ENCODE measurements at regions not wholly inside any gene's neighbourhood (a gene's known extent, or its start where the extent isn't known, plus 50 kb on each side); places are given as distances from the start of the nearest gene placed in this dataset.
"Not testable (repeated sequence)": the region's sequence is repeated elsewhere in the genome, so short reads cannot be mapped to it uniquely, and the experiment has no call there.

GRCh38 chr10:4230036-4230435 is 445.0 kb upstream of the KLF6 start:
- Histone ChIP-seq H3K9me3 (ENCODE audit: low read length) (peaks cover 2% of the 10 kb centered on the region), H3K36me3 (ENCODE audit: insufficient read depth, low read length) (no peaks in the 10 kb centered on the region), H3K4me3 (ENCODE audit: low read length) (no peak overlapping the region), H3K27me3 (ENCODE audit: insufficient read depth, low read length) (no peaks in the 10 kb centered on the region), H3K4me1 (ENCODE audit: insufficient read depth, low read length) (no peaks in the 10 kb centered on the region), H2AFZ (ENCODE audit: low read depth, low read length) (no peak overlapping the region)

GRCh38 chr10:4229106-4229505 is 444.1 kb upstream of the KLF6 start:
- Histone ChIP-seq H3K9me3 (ENCODE audit: low read length) (peaks cover 2% of the 10 kb centered on the region), H3K4me3 (ENCODE audit: low read length) (no peak overlapping the region), H3K27me3 (ENCODE audit: insufficient read depth, low read length) (no peaks in the 10 kb centered on the region), H3K36me3 (ENCODE audit: insufficient read depth, low read length) (no peaks in the 10 kb centered on the region), H2AFZ (ENCODE audit: low read depth, low read length) (no peak overlapping the region), H3K4me1 (ENCODE audit: insufficient read depth, low read length) (no peaks in the 10 kb centered on the region)

- no peaks in the 10 kb centered on the region for H3K4me1 ChIP-seq (ENCODE audit: insufficient read depth, low read length)
- peaks cover 2% of the 10 kb centered on the region for H3K9me3 ChIP-seq (ENCODE audit: low read length)
- H2AFZ ChIP-seq (ENCODE audit: low read depth, low read length): no peak overlapping the region
- H3K4me3 ChIP-seq (ENCODE audit: low read length): no peak overlapping the region
- H3K27me3 ChIP-seq (ENCODE audit: insufficient read depth, low read length): no peaks in the 10 kb centered on the region
- H3K36me3 ChIP-seq (ENCODE audit: insufficient read depth, low read length): no peaks in the 10 kb centered on the region
Observed at GRCh38 chr10:4227586-4227985, 442.6 kb upstream of the KLF6 start.

GRCh38 chr10:4226941-4227540 is 442.0 kb upstream of the KLF6 start:
- Histone ChIP-seq H3K36me3 (ENCODE audit: insufficient read depth, low read length) (no peaks in the 10 kb centered on the region), H2AFZ (ENCODE audit: low read depth, low read length) (no peak overlapping the region), H3K9me3 (ENCODE audit: low read length) (no peaks in the 10 kb centered on the region), H3K27me3 (ENCODE audit: insufficient read depth, low read length) (no peaks in the 10 kb centered on the region), H3K4me1 (ENCODE audit: insufficient read depth, low read length) (no peaks in the 10 kb centered on the region), H3K4me3 (ENCODE audit: low read length) (no peak overlapping the region)

- Histone ChIP-seq H2AFZ (ENCODE audit: low read depth, low read length) (no peak overlapping the region), H3K4me3 (ENCODE audit: low read length) (no peak overlapping the region), H3K36me3 (ENCODE audit: insufficient read depth, low read length) (no peaks in the 10 kb centered on the region), H3K27me3 (ENCODE audit: insufficient read depth, low read length) (no peaks in the 10 kb centered on the region), H3K4me1 (ENCODE audit: insufficient read depth, low read length) (peaks cover 2% of the 10 kb centered on the region), H3K9me3 (ENCODE audit: low read length) (no peaks in the 10 kb centered on the region)
Observed at GRCh38 chr10:4224178-4224577, 439.2 kb upstream of the KLF6 start.

GRCh38 chr10:4221310-4221709 is 436.3 kb upstream of the KLF6 start:
- not testable (repeated sequence) for H3K9me3 ChIP-seq (ENCODE audit: low read length); H3K36me3 ChIP-seq (ENCODE audit: insufficient read depth, low read length); H3K27me3 ChIP-seq (ENCODE audit: insufficient read depth, low read length); H3K4me3 ChIP-seq (ENCODE audit: low read length); H2AFZ ChIP-seq (ENCODE audit: low read depth, low read length)
- peaks cover 10% of the 10 kb centered on the region for H3K4me1 ChIP-seq (ENCODE audit: insufficient read depth, low read length)

- H3K9me3 ChIP-seq (ENCODE audit: low read length): no peaks in the 10 kb centered on the region
- H3K27me3 ChIP-seq (ENCODE audit: insufficient read depth, low read length): no peaks in the 10 kb centered on the region
- no peak overlapping the region for H3K4me3 ChIP-seq (ENCODE audit: low read length)
- H3K36me3 ChIP-seq (ENCODE audit: insufficient read depth, low read length): no peaks in the 10 kb centered on the region
- H2AFZ ChIP-seq (ENCODE audit: low read depth, low read length): no peak overlapping the region
- peaks cover 17% of the 10 kb centered on the region for H3K4me1 ChIP-seq (ENCODE audit: insufficient read depth, low read length)
Observed at GRCh38 chr10:4219901-4220300, 434.9 kb upstream of the KLF6 start.

- H3K4me3 ChIP-seq (ENCODE audit: low read length): no peak overlapping the region
- H3K4me1 ChIP-seq (ENCODE audit: insufficient read depth, low read length): peaks cover 20% of the 10 kb centered on the region
- H3K9me3 ChIP-seq (ENCODE audit: low read length): no peaks in the 10 kb centered on the region
- no peak overlapping the region for H2AFZ ChIP-seq (ENCODE audit: low read depth, low read length)
- H3K27me3 ChIP-seq (ENCODE audit: insufficient read depth, low read length): no peaks in the 10 kb centered on the region
- no peaks in the 10 kb centered on the region for H3K36me3 ChIP-seq (ENCODE audit: insufficient read depth, low read length)
Observed at GRCh38 chr10:4217653-4218052, 432.6 kb upstream of the KLF6 start.

- Histone ChIP-seq H3K27me3 (ENCODE audit: insufficient read depth, low read length) (no peaks in the 10 kb centered on the region), H3K4me3 (ENCODE audit: low read length) (no peak overlapping the region), H2AFZ (ENCODE audit: low read depth, low read length) (no peak overlapping the region), H3K9me3 (ENCODE audit: low read length) (no peaks in the 10 kb centered on the region), H3K36me3 (ENCODE audit: insufficient read depth, low read length) (no peaks in the 10 kb centered on the region), H3K4me1 (ENCODE audit: insufficient read depth, low read length) (peaks cover 20% of the 10 kb centered on the region)
Observed at GRCh38 chr10:4217187-4217586, 432.2 kb upstream of the KLF6 start.

- Histone ChIP-seq H3K4me3 (ENCODE audit: low read length) (no peak overlapping the region), H3K9me3 (ENCODE audit: low read length) (no peaks in the 10 kb centered on the region), H3K36me3 (ENCODE audit: insufficient read depth, low read length) (no peaks in the 10 kb centered on the region), H2AFZ (ENCODE audit: low read depth, low read length) (no peak overlapping the region), H3K27me3 (ENCODE audit: insufficient read depth, low read length) (no peaks in the 10 kb centered on the region), H3K4me1 (ENCODE audit: insufficient read depth, low read length) (peaks cover 20% of the 10 kb centered on the region)
Observed at GRCh38 chr10:4216726-4217125, 431.7 kb upstream of the KLF6 start.

- no peaks in the 10 kb centered on the region for H3K9me3 ChIP-seq (ENCODE audit: low read length)
- no peaks in the 10 kb centered on the region for H3K27me3 ChIP-seq (ENCODE audit: insufficient read depth, low read length)
- H3K36me3 ChIP-seq (ENCODE audit: insufficient read depth, low read length): no peaks in the 10 kb centered on the region
Observed at GRCh38 chr10:4215963-4216575, 431.1 kb upstream of the KLF6 start.

GRCh38 chr10:4215485-4215884 is 430.5 kb upstream of the KLF6 start:
- Histone ChIP-seq H3K4me1 (ENCODE audit: insufficient read depth, low read length) (peaks cover 20% of the 10 kb centered on the region), H2AFZ (ENCODE audit: low read depth, low read length) (no peak overlapping the region), H3K9me3 (ENCODE audit: low read length) (no peaks in the 10 kb centered on the region), H3K4me3 (ENCODE audit: low read length) (no peak overlapping the region), H3K36me3 (ENCODE audit: insufficient read depth, low read length) (no peaks in the 10 kb centered on the region), H3K27me3 (ENCODE audit: insufficient read depth, low read length) (no peaks in the 10 kb centered on the region)

More at GRCh38 chr10:4215963-4216575, 431.1 kb upstream of the KLF6 start:
- Histone ChIP-seq H2AFZ (ENCODE audit: low read depth, low read length) (no peak overlapping the region), H3K4me3 (ENCODE audit: low read length) (no peak overlapping the region), H3K4me1 (ENCODE audit: insufficient read depth, low read length) (peaks cover 20% of the 10 kb centered on the region)

- H3K4me3 ChIP-seq (ENCODE audit: low read length): no peak overlapping the region
- no peaks in the 10 kb centered on the region for H3K36me3 ChIP-seq (ENCODE audit: insufficient read depth, low read length)
- H3K4me1 ChIP-seq (ENCODE audit: insufficient read depth, low read length): peaks cover 19% of the 10 kb centered on the region
- H3K27me3 ChIP-seq (ENCODE audit: insufficient read depth, low read length): no peaks in the 10 kb centered on the region
- H2AFZ ChIP-seq (ENCODE audit: low read depth, low read length): no peak overlapping the region
- no peaks in the 10 kb centered on the region for H3K9me3 ChIP-seq (ENCODE audit: low read length)
Observed at GRCh38 chr10:4214908-4215307, 429.9 kb upstream of the KLF6 start.

GRCh38 chr10:4213441-4213840 is 428.4 kb upstream of the KLF6 start:
- H3K36me3 ChIP-seq (ENCODE audit: insufficient read depth, low read length): no peaks in the 10 kb centered on the region
- peaks cover 19% of the 10 kb centered on the region for H3K4me1 ChIP-seq (ENCODE audit: insufficient read depth, low read length)
- no peak overlapping the region for H2AFZ ChIP-seq (ENCODE audit: low read depth, low read length)
- no peak overlapping the region for H3K4me3 ChIP-seq (ENCODE audit: low read length)
- no peaks in the 10 kb centered on the region for H3K27me3 ChIP-seq (ENCODE audit: insufficient read depth, low read length)
- H3K9me3 ChIP-seq (ENCODE audit: low read length): no peaks in the 10 kb centered on the region
